ENCODE measurements at regions not wholly inside any gene's neighbourhood (a gene's known extent, or its start where the extent isn't known, plus 50 kb on each side); places are given as distances from the start of the nearest gene placed in this dataset.
"Not testable (repeated sequence)": the region's sequence is repeated elsewhere in the genome, so short reads cannot be mapped to it uniquely, and the experiment has no call there.

- not testable (repeated sequence) for TF ChIP-seq CTCF, POLR2A (IDR thresholded peaks at IDR 0.05)
Measured at GRCh38 chr2:87668361-87668760, 79.5 kb upstream of the PLGLB2 start.
